ENCODE measurements at regions not wholly inside any gene's neighbourhood (a gene's known extent, or its start where the extent isn't known, plus 50 kb on each side); places are given as distances from the start of the nearest gene placed in this dataset.

DNA sequence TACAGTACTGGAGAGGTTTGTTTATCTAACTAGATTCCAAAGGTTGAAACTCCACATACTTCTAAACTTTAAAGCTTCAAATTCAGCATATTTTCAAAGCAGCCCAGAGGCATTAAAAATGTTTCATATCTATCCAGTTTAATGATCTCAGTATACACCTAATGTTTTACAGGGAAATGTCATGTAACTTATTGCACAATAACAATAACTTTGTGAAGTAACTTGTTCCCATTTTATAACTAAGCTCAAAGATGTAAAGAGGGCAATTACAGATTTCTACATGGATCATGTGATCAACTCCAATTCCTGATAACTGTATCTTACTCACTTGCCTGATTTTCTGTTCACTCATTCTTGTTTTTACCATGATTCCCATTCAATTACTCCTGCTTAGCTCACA lies 610.0 kb downstream of the TAF11L14 start:
- TF ChIP-seq POLR2AphosphoS5 (IDR thresholded peaks at IDR 0.05; ENCODE audit: low read depth) (no peak), SPI1 (IDR thresholded peaks at IDR 0.05; ENCODE audit: borderline replicate concordance, low read depth) (no peak), CTCF (IDR thresholded peaks at IDR 0.05; ENCODE audit: insufficient read depth, low read length) (no peak)
- TF ChIP-seq, protein P1, sequence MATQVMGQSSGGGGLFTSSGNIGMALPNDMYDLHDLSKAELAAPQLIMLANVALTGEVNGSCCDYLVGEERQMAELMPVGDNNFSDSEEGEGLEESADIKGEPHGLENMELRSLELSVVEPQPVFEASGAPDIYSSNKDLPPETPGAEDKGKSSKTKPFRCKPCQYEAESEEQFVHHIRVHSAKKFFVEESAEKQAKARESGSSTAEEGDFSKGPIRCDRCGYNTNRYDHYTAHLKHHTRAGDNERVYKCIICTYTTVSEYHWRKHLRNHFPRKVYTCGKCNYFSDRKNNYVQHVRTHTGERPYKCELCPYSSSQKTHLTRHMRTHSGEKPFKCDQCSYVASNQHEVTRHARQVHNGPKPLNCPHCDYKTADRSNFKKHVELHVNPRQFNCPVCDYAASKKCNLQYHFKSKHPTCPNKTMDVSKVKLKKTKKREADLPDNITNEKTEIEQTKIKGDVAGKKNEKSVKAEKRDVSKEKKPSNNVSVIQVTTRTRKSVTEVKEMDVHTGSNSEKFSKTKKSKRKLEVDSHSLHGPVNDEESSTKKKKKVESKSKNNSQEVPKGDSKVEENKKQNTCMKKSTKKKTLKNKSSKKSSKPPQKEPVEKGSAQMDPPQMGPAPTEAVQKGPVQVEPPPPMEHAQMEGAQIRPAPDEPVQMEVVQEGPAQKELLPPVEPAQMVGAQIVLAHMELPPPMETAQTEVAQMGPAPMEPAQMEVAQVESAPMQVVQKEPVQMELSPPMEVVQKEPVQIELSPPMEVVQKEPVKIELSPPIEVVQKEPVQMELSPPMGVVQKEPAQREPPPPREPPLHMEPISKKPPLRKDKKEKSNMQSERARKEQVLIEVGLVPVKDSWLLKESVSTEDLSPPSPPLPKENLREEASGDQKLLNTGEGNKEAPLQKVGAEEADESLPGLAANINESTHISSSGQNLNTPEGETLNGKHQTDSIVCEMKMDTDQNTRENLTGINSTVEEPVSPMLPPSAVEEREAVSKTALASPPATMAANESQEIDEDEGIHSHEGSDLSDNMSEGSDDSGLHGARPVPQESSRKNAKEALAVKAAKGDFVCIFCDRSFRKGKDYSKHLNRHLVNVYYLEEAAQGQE (IDR thresholded peaks at IDR 0.05; ENCODE audit: insufficient replicate concordance, low read depth): no peak

Measured in HL-60 (cell line).